ENCODE measurements at regions not wholly inside any gene's neighbourhood (a gene's known extent, or its start where the extent isn't known, plus 50 kb on each side); places are given as distances from the start of the nearest gene placed in this dataset.

DNA sequence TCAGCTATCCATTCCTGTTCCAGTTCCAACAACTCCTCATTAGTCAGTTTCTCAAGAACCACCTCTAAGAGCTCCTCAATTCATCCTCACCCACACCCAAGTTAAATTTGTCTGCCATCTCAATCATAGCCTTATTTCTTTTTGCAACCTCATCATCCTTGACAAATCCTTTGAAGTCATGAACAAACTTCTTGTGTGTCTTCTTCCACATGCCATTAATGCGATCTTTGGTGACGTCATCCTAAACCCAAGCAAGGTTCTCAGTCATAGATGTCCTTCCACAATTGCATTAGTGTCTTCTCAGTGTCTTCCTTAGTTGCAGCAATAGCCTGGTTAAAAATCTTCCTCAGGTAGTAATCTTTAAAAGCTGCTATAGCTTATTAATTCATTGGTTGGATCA lies 71.2 kb upstream of the FSIP2 start:
- TF ChIP-seq, protein P1, sequence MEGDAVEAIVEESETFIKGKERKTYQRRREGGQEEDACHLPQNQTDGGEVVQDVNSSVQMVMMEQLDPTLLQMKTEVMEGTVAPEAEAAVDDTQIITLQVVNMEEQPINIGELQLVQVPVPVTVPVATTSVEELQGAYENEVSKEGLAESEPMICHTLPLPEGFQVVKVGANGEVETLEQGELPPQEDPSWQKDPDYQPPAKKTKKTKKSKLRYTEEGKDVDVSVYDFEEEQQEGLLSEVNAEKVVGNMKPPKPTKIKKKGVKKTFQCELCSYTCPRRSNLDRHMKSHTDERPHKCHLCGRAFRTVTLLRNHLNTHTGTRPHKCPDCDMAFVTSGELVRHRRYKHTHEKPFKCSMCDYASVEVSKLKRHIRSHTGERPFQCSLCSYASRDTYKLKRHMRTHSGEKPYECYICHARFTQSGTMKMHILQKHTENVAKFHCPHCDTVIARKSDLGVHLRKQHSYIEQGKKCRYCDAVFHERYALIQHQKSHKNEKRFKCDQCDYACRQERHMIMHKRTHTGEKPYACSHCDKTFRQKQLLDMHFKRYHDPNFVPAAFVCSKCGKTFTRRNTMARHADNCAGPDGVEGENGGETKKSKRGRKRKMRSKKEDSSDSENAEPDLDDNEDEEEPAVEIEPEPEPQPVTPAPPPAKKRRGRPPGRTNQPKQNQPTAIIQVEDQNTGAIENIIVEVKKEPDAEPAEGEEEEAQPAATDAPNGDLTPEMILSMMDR (IDR thresholded peaks at IDR 0.05), result no peak
- no peak for TF ChIP-seq ZFX (IDR thresholded peaks at IDR 0.05; ENCODE audit: borderline replicate concordance)

Data from 22Rv1 (cell line).